D721Med (cell line): ENCODE measurements at regions not wholly inside any gene's neighbourhood (a gene's known extent, or its start where the extent isn't known, plus 50 kb on each side); places are given as distances from the start of the nearest gene placed in this dataset.
A peak's percentile ranks its signal among the peaks of the same experiment; 100 is the strongest.

Source experiments
- DNase-seq: peaks from one replicate; pipeline ENCODE4 v3.0.0; 2011; ENCODE audit warnings: low spot score; ENCODE audit not compliant: insufficient read length
- FAIRE-seq: peaks from 2 replicates; lab custom pipeline; 2011; peaks lifted over from hg19 to GRCh38; lab: Jason Lieb, UNC
- CTCF ChIP-seq: IDR thresholded peaks from 2 replicates; pipeline ENCODE4 v1.5.1; 2012; ENCODE audit warnings: mild to moderate bottlenecking, control low read depth; ENCODE audit not compliant: insufficient read depth; ENCODE audit errors: missing control alignments

GRCh38 chr4:134024251-134024650 lies 177.3 kb downstream of the PABPC4L start:
- FAIRE-seq (no peak), DNase-seq (no peak)
- TF ChIP-seq CTCF = peak; percentile 13

GRCh38 chr4:134019657-134020056 lies 181.9 kb downstream of the PABPC4L start:
- TF ChIP-seq CTCF = no peak
- DNase-seq (no peak), FAIRE-seq (no peak)

GRCh38 chr4:134018846-134019245 lies 182.7 kb downstream of the PABPC4L start:
- no peak for TF ChIP-seq CTCF
- FAIRE-seq (no peak), DNase-seq (no peak)

GRCh38 chr4:134001057-134001456 lies 200.5 kb downstream of the PABPC4L start:
- no peak for TF ChIP-seq CTCF
- FAIRE-seq = no peak
- no peak for DNase-seq

- DNase-seq (no peak), FAIRE-seq (no peak)
- no peak for TF ChIP-seq CTCF
Observed at GRCh38 chr4:133997436-133997835, 204.2 kb downstream of the PABPC4L start.

- DNase-seq (no peak), FAIRE-seq (no peak)
- no peak for TF ChIP-seq CTCF
Observed at GRCh38 chr4:133996431-133997121, 205.0 kb downstream of the PABPC4L start.

- DNase-seq (no peak), FAIRE-seq (no peak)
- TF ChIP-seq CTCF = no peak
Observed at GRCh38 chr4:133995243-133995960, 206.2 kb downstream of the PABPC4L start.
